ENCODE measurements at regions not wholly inside any gene's neighbourhood (a gene's known extent, or its start where the extent isn't known, plus 50 kb on each side); places are given as distances from the start of the nearest gene placed in this dataset.
A peak's percentile ranks its signal among the peaks of the same experiment; 100 is the strongest.

DNA sequence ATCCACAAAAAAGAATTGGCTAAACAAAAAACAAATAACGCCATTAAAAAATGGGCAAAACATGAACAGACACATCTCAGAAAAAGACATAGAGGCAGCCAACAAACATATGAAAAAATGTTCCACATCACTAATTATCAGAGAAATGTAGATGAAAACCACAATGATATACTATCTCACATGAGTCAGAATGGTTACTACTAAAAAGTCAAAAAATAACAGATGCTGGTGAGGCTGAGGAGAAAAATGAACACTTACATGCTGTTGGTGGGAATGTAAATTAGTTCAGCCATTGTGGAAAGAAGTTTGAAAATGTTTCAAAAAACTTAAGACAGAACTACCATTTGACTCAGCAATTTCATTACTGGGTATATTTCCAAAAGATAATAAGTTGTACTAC lies 430.1 kb upstream of the JAG1 start:
- H3K4me3 ChIP-seq (ENCODE audit: low read depth, low read length): no peak overlapping the region
- no peak for TF ChIP-seq CTCF (IDR thresholded peaks at IDR 0.05; ENCODE audit: insufficient read depth, low read length)
- DNase-seq (ENCODE audit: low read depth): peak; percentile 51

- TF ChIP-seq CTCF (IDR thresholded peaks at IDR 0.05; ENCODE audit: insufficient read depth, low read length): no peak
- no peak overlapping the region for H3K4me3 ChIP-seq (ENCODE audit: low read depth, low read length)
- peak; percentile 65 for DNase-seq (ENCODE audit: low read depth)
Observed at GRCh38 chr20:11108102-11108810, 434.5 kb upstream of the JAG1 start.

DNA sequence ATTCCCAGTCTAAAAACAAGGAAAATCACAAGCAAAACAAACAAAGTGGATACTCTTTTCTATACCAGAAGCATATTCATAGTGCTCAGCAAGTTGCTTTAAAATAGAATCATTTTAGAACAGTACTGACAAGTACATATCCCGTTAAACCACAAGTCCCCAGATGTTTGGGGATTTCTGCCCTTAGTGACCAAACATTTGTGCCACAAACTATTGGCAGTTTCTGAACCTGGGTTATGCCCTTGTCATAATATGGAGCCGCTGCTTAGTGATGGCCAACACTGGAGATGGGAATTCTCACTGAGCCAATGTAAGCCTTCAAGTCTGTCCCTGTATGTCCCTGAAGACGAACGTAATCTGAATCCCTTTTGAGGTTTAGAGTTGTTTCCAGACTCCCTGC lies 436.7 kb upstream of the JAG1 start:
- no peak overlapping the region for H3K4me3 ChIP-seq (ENCODE audit: low read depth, low read length)
- DNase-seq (ENCODE audit: low read depth): no peak
- TF ChIP-seq CTCF (IDR thresholded peaks at IDR 0.05; ENCODE audit: insufficient read depth, low read length): no peak

- H3K4me3 ChIP-seq (ENCODE audit: low read depth, low read length): no peak overlapping the region
- no peak for DNase-seq (ENCODE audit: low read depth)
- TF ChIP-seq CTCF (IDR thresholded peaks at IDR 0.05; ENCODE audit: insufficient read depth, low read length): no peak
Observed at GRCh38 chr20:11111191-11111590, 437.4 kb upstream of the JAG1 start.

- H3K4me3 ChIP-seq (ENCODE audit: low read depth, low read length): no peak overlapping the region
- TF ChIP-seq CTCF (IDR thresholded peaks at IDR 0.05; ENCODE audit: insufficient read depth, low read length): no peak
- DNase-seq (ENCODE audit: low read depth): no peak
Observed at GRCh38 chr20:11112832-11113231, 439.0 kb upstream of the JAG1 start.

DNA sequence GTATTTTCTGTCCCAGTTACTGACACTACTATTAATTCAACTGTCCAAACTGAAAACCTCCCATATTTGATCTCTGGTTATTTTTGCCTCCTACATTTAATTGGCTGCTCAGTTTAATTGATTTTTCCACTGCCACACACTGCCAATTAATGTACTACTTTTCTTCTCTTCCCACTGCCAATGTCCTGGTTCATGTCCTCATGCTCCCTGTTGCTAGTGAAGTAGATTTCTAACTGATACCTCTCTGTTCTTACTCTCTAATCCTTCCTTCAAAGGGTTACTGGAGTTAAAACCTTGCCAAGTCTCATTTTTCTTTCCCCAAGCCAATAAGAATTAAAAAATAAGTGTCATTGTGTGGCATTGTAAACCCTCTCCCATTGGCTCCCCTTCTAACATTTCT lies 440.6 kb upstream of the JAG1 start:
- H3K4me3 ChIP-seq (ENCODE audit: low read depth, low read length): no peak overlapping the region
- TF ChIP-seq CTCF (IDR thresholded peaks at IDR 0.05; ENCODE audit: insufficient read depth, low read length): no peak
- no peak for DNase-seq (ENCODE audit: low read depth)

All from fibroblast of the aortic adventitia (primary cell).